Bone marrow (tissue), 2 donors: ENCODE measurements at regions not wholly inside any gene's neighbourhood (a gene's known extent, or its start where the extent isn't known, plus 50 kb on each side); places are given as distances from the start of the nearest gene placed in this dataset.

ENCODE experiments used
- DNase-seq, 2 donors: peaks; one replicate each; lab custom pipeline; 2025; lab: John Stamatoyannopoulos, UW

GRCh38 chr2:106941372-106941993, 55.5 kb upstream of the ST6GAL2 start:
- no peak for DNase-seq

- no peak for DNase-seq
These were observed 57.7 kb upstream of the ST6GAL2 start for GRCh38 chr2:106943468-106944200.

- no peak for DNase-seq
These were observed 58.2 kb upstream of the ST6GAL2 start for GRCh38 chr2:106944215-106944614.

GRCh38 chr2:106948540-106948939, 62.6 kb upstream of the ST6GAL2 start:
- no peak for DNase-seq

GRCh38 chr2:106953236-106953635, 67.3 kb upstream of the ST6GAL2 start:
- DNase-seq, result no peak

- no peak for DNase-seq
These were observed 67.8 kb upstream of the ST6GAL2 start for GRCh38 chr2:106953779-106954178.

GRCh38 chr2:106954304-106954703, 68.3 kb upstream of the ST6GAL2 start:
- no peak for DNase-seq

- no peak for DNase-seq
These were observed 70.4 kb upstream of the ST6GAL2 start for GRCh38 chr2:106956416-106956815.

- no peak for DNase-seq
These were observed 70.9 kb upstream of the ST6GAL2 start for GRCh38 chr2:106956879-106957278.

- DNase-seq, result no peak
These were observed 74.2 kb upstream of the ST6GAL2 start for GRCh38 chr2:106959975-106960682.

- no peak for DNase-seq
These were observed 74.8 kb upstream of the ST6GAL2 start for GRCh38 chr2:106960683-106961161.

GRCh38 chr2:106961328-106961727, 75.4 kb upstream of the ST6GAL2 start:
- DNase-seq, result no peak

- no peak for DNase-seq
These were observed 77.2 kb upstream of the ST6GAL2 start for GRCh38 chr2:106963156-106963555.

GRCh38 chr2:106963893-106964292, 77.9 kb upstream of the ST6GAL2 start:
- DNase-seq, result no peak

- DNase-seq, result no peak
These were observed 79.6 kb upstream of the ST6GAL2 start for GRCh38 chr2:106965611-106966010.

- no peak for DNase-seq
These were observed 83.8 kb upstream of the ST6GAL2 start for GRCh38 chr2:106969777-106970176.

GRCh38 chr2:106970471-106971261, 84.7 kb upstream of the ST6GAL2 start:
- DNase-seq, result no peak

GRCh38 chr2:106972782-106973181, 86.8 kb upstream of the ST6GAL2 start:
- DNase-seq, result no peak

GRCh38 chr2:106974891-106975290, 88.9 kb upstream of the ST6GAL2 start:
- no peak for DNase-seq

GRCh38 chr2:106975641-106976040, 89.7 kb upstream of the ST6GAL2 start:
- DNase-seq, result no peak

- no peak for DNase-seq
These were observed 90.6 kb upstream of the ST6GAL2 start for GRCh38 chr2:106976548-106976947.

GRCh38 chr2:106977717-106978116, 91.8 kb upstream of the ST6GAL2 start:
- DNase-seq, result no peak
